Ovary (tissue), 3 donors: ENCODE measurements at regions not wholly inside any gene's neighbourhood (a gene's known extent, or its start where the extent isn't known, plus 50 kb on each side); places are given as distances from the start of the nearest gene placed in this dataset.

Experiments used
- CTCF ChIP-seq, 3 donors: fragments of 450-650 bp in 2 of 3; fragments of 200-600 bp in 1 of 3; IDR thresholded peaks; one replicate each; pipeline versions ENCODE4 v1.5.1 to v1.8.0; 2016 to 2022; ENCODE audit warnings: antibody characterized with exemption in 3 of 3, mild to moderate bottlenecking in 1 of 3
- EP300 ChIP-seq: sonication (generic); formaldehyde crosslinking; IDR thresholded peaks from one replicate; pipeline ENCODE4 v1.6.1; 2017; ENCODE audit warnings: antibody characterized with exemption
- POLR2A ChIP-seq: fragments of 450-650 bp; IDR thresholded peaks from one replicate; pipeline ENCODE4 v1.6.1; 2017; ENCODE audit warnings: antibody characterized with exemption, mild to moderate bottlenecking, moderate library complexity
- donor health status: DM: no; HTN: no; CAD: no.

- TF ChIP-seq CTCF (IDR thresholded peaks at IDR 0.05), result no peak
- no peak for TF ChIP-seq POLR2A
- no peak for TF ChIP-seq EP300
These were observed 516.4 kb downstream of the GRIN2A start for GRCh38 chr16:9665851-9666271.
